GM21526 (cell line): ENCODE measurements at regions not wholly inside any gene's neighbourhood (a gene's known extent, or its start where the extent isn't known, plus 50 kb on each side); places are given as distances from the start of the nearest gene placed in this dataset.

Experiments
- ATAC-seq: cut with Tn5 transposase; IDR thresholded peaks from one replicate; pipeline ENCODE4 v1.9.1; 2021; ENCODE audit warnings: moderate library complexity; ENCODE audit not compliant: unreplicated experiment, low FRiP score

GRCh38 chr3:159432682-159433340 is 555.8 kb upstream of the IL12A start:
- ATAC-seq: no peak

DNA sequence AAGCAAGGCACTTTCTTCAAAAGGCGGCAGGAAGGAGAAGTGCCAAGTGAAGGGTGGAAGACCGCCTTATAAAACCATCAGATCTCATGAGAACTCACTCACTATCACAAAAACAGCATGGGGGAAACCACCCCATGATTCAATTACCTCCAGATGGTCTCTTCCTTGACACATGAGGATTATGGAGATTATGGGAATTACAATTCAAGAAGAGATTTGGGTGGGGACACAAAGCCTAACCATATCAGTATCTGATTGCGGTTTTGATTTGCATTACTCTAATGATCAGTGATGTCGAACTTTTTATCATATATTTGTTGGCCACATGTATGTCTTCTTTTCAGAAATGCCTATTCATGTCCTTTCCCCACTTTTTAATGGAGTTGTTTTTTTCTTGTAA is 549.3 kb upstream of the IL12A start:
- ATAC-seq: no peak

DNA sequence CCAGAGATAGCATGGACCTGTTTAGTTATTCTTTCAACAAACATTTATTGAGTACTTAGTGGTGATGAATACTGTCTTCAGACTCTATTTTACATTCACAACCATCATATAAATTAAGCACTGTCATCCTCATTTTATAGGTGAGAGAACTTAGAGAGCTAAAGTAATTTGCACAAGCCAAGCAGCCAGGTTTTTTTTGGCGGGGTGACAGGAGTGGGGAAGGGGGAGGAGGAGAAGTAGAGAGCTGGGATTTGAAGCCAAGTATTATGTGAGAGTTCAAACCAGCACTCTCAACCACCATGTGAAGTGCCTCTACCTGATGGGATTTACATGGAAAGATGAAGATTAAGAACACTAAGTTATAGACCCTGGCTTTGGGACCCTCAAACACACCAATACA is 547.4 kb upstream of the IL12A start:
- no peak for ATAC-seq

DNA sequence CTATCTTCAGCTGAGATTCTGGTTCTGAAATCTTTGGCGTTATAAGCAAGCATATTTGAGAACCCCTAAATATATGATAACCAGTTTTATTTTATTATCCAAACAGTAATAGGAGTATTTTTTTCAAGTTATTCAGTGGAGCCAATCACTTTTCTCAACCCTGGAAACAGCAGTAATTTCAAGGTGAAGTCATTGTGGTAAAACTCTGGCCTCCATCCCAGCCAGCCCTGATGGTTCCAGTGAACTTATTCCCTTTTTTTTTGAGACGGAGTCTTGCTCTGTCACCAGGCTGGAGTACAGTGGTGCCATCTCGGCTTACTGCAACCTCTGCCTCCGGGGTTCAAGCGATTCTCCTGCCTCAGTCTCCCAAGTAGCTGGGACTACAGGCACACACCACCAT is 545.4 kb upstream of the IL12A start:
- ATAC-seq: no peak

DNA sequence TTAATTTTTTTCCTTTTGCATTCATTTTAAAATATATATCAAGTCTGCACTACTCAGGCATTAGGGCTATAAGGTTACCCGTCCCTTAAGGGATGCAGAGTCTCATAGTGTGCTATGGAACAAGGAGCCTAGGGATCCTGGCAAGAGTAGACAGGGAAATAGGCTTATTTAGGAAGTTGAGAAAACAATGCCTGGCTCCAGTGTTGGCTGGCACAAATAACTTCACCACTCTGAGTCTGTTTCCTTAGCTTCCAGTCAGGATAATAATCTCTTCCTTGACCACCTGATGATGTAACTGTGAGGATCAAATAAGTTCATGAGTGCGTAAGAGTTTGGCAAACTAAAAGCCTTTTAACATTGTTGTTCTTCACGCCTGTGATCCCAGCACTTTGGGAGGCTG is 540.8 kb upstream of the IL12A start:
- no peak for ATAC-seq

DNA sequence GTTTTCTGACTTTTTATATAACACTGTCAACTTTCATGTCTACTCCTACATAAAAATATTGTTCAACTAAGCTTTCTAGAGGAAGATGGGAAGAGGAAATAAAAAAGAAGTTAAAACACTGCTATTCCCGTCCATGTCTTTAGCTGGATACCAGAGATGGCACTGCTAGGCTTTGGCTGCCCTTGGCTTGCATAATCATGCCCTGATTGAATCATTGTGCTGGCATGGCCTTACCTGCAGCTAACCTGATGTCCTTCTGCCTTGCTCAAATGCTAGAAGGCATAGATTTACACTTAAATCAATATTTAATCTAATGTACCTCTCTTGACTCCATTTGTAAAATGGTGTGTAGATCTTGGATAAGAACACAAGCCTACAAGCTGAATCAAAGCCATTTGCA is 539.7 kb upstream of the IL12A start:
- no peak for ATAC-seq

DNA sequence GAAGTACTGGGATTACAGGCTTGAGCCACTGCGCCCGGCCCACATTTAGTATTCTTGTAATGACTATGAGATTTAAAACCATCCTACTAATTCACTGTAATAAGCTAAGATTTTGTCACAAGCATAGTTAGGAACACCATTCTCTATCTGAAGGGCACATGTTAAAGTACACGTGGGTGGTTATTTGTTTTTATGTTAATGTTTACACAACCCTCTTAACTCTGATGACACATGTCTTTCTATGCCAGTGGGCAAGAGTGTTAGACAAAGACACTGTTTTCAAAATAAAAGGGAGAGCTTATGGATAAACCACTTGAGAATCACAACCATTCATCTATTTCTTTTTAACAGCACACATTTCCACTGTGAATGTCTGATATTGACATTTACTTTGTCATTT is 537.6 kb upstream of the IL12A start:
- ATAC-seq: no peak

DNA sequence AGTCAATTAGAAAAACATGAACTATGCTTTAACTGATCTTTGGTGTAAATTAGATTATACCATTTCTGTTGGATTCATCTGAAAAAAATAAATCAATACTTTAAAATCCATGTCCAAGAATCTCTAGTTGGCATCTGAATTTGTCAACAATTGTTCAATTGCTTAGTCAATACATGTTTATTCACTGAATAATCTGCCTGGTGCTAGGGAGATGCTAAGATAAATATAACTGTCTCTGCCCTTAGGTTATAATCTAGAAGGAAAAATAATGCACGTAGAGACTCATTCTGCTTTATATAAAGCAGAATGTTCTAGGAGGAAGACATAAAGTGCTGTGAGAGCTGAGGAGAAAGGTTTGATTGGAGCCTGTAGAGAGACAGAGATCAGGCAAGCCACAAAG is 537.2 kb upstream of the IL12A start:
- ATAC-seq: no peak

GRCh38 chr3:159453036-159453435 is 535.6 kb upstream of the IL12A start:
- no peak for ATAC-seq

DNA sequence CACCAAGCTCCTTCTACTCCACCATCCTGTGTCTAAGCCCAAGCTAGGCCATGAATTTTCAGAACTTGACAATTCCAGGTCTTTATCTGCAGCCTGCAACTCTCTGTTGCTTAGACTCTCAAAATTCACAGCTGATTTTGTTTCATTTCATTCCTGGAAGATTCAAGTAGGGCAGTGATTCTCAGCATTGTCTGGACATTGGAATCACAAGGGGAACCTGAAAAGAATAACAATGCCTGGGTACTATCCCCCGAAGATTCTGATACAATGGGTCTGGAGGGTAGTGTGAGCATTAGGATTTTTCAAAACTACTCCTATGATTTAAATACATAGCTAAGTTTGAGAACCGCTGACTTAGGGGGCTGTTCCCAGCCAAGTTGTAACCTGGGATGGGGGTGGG is 534.7 kb upstream of the IL12A start:
- ATAC-seq: no peak

DNA sequence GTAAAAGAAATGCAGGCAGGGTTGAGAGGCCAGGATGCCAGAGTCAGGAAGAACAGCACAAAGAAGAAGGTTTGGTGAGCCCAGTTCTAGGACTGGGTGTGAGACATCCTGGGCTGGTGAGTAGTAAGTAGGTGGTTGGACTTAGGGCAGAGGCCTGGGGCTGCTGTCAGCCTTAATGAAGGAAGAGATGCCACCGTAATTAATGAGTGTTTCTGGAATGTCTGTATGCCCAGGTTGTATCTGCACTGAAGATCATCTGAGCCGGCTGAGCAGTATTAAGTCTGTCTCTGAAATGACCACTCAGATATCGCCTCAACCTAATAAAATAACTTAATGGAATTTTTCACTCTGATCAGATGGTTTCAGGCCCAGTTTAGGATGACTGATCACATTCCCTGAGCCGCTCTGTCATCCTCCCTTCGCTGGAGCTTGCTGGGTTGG is 532.9 kb upstream of the IL12A start:
- ATAC-seq: no peak

- no peak for ATAC-seq
Measured at GRCh38 chr3:159458010-159458409, 530.6 kb upstream of the IL12A start.

- ATAC-seq: no peak
Measured at GRCh38 chr3:159458982-159459381, 529.7 kb upstream of the IL12A start.

DNA sequence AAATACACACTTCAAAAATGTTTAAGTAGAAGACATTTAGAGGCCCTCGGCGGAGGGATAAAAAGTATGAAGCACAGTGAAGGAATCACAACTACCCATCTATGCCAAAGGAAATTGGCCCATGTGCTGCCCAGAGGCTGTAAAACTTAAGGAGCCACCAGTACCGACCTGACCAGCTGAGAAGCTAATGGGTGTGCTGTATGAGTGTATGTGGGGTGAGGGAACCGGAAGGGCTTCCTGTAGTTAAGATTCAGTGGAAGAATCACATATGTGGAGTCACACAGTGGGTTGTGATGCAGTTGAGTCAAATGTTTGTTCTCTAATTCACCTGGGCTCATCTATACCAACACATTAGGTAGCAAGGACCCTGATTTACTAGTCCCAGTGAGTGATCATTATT is 516.0 kb upstream of the IL12A start:
- ATAC-seq: no peak

- ATAC-seq: no peak
Measured at GRCh38 chr3:159473206-159473605, 515.4 kb upstream of the IL12A start.

DNA sequence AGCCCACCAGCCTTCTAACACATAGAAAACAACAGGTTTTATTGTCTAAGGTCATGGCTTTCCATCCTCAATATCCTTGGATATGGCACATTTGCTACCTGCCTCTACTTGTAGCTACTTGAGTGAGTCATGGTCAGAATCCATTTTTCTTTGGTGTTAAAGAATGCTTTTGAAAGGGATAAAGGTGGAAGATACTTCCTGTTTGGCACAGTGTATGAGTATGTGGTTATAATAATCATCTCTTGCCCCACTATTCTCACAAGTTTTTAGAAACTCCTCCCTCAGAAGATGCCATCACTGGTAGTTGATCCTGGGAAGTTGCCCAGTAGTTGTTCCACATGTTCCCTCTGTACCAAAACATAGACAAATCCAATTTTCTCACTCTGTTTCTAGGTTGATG is 508.6 kb upstream of the IL12A start:
- no peak for ATAC-seq

DNA sequence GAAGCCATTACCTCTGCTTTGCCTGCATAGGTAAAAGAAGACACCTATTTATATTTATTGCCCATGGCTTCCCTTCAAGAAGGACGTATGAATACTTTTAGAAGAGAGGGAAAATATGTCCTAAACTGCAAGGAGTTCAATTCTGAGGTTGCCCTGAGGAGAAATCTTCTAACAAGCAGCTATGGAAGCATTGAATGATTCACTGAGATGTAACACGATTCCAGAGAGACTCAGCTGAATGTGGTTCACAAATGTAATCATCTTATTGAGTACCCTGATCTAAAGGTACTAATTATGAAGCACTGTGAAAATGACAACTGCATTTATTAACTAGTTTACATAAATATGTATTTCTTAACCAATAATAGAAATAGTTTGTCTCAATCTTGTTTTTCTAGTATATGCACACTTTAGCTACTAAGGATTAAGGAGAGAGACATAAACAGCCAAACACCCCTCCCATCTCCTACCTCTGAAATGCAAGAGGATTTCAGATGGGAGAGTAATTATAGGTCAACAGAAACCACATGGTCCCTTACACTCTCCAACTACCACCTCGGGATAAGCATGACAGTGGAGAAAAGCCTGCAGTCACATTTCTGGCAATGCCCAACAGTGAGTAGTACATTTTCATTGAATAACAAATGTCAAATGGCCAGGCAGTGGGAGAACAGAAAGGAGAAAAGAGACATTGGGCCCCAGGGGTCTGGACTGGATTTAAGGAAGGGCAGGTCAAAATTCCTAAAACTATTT is 506.2 kb upstream of the IL12A start:
- ATAC-seq: no peak

DNA sequence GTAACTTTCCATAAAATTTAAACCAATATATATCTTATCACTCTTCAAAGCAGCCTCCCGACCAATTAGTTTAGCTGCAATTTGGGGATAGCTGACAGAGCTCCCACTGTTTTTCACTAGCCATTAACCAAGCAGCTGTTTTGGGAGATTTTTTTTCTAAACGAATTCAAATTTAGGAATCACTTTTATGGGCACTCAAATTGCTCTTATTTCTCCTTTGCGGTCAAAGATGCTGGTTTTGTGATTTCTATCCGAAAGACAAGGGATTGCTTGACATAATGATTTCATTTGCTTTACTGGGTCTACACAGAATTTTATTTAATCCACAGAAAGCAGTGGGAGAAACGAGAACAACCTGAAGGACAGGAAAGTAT is 505.7 kb upstream of the IL12A start:
- no peak for ATAC-seq

- no peak for ATAC-seq
Measured at GRCh38 chr3:159486580-159486979, 502.1 kb upstream of the IL12A start.

- ATAC-seq: no peak
Measured at GRCh38 chr3:159487304-159487703, 501.3 kb upstream of the IL12A start.

- no peak for ATAC-seq
Measured at GRCh38 chr3:159488602-159489001, 500.0 kb upstream of the IL12A start.

DNA sequence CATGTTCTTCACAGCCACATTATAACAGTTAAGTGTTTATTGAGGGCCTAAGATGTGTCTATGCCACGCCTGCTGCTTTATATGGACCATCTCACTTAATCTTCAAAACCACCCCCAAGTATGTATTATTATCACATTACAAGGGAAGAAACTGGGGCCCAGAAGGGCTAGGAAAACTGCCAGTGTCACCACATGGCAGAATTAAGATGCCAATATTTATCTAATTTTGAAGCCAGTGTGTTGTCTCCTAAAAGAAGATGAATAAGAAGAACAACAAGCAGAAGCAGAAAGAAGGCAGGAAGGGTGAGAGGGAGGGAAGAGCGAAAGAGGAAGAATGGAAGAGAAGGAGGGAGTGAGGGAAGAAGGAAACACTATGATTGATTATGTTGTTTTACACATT is 491.3 kb upstream of the IL12A start:
- no peak for ATAC-seq
